ENCODE measurements at regions not wholly inside any gene's neighbourhood (a gene's known extent, or its start where the extent isn't known, plus 50 kb on each side); places are given as distances from the start of the nearest gene placed in this dataset.

DNA sequence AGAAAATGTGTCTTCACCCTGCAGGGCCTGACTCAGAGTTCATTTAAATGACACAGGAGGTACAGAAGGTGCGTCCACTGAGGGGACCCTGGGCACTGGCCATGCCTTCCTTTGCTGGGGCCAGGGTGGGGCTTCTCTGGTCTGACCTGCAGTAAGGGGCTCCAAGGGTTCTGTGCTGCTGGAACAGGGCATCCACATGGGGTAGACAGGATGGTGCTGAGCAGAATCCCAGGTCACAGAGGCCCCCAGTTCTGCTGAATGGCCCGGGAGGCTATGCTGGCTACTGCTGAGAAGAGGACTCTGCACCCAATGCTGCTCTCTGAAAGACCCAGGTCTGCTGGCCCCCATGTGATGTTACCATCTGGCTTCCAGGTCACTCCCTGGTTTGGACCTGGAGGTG, 150.4 kb upstream of the GGTLC1 start:
- DNase-seq (ENCODE audit: low read depth), result no peak

DNA sequence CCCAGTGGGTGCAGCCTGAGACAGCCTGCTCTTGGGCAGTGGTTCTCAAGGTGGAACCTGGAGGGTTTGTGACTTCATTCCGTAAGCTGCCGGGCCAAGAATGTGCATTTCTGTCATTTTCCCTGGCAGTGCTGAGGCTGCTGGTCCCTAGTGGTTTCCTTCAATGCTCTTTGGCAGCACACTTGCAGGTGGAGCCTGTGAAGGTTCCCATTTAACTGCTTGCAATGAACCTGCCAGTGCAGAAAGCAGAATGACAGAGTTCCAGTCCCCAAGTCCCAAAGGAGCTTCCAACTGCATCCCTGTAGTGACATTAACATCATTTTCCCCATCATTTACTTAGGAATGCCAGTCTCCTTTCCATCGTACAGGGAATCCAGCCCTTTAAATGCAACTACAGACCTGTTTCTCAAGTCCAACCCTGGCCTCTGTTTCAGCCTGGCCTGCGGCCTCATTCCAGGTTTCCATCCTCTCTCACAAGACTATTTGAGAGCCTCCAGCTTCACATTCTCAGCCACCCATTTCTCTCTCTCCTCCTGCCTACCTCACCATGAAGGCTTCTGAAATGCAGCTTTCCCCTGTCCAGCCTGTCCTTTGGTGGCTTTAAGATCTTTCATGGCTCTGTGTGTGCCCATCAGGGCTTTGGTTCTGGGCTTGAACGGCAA, 149.7 kb upstream of the GGTLC1 start:
- no peak for DNase-seq (ENCODE audit: low read depth)

DNA sequence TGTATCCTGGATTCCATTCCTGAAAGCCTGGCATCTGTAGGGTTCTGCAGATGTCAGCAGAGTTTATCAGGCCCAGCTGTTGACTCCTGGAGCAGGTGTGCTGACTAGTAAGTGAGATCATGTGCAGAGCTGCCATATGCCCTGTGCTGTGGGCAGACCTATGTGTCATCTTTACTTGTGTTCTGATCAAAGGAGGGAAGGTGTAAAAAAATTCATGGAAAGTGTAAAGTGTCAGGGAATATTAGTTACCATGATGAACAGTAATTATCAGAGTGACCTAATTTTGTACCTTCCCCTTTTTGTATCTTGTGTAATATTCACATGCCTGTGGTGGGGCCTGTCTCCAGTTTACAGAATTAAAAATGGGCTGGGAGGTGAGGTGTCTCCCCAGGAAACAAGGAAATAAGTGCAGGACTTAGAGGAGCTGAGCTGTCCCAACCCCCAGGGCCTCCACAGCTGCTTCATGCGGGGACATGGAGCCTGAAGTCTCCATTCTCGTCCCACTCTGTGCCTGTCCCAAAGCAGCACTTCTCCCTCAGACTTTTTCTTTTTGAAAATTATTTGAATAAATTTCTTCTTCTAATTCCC, 148.2 kb upstream of the GGTLC1 start:
- no peak for DNase-seq (ENCODE audit: low read depth)

DNA sequence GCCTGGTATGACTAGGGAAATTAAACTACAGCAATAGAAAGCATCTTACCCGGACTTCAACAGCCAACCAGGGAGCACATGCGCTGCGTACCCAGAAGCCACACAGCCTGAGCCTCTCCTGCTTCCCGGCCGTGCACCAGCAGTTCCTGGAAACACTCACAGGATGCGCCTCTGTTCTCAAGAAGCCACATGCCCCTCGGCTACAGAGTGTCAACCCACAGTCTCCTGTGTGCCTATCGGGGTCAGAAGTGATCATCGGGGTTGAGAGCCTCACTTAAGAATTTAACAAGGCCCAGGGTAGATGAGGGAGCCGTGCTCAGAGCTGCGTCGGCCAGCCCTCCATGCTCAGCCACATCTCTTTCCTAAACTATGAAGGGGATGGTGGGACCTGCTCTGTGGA, 147.2 kb upstream of the GGTLC1 start:
- DNase-seq (ENCODE audit: low read depth), result no peak

DNA sequence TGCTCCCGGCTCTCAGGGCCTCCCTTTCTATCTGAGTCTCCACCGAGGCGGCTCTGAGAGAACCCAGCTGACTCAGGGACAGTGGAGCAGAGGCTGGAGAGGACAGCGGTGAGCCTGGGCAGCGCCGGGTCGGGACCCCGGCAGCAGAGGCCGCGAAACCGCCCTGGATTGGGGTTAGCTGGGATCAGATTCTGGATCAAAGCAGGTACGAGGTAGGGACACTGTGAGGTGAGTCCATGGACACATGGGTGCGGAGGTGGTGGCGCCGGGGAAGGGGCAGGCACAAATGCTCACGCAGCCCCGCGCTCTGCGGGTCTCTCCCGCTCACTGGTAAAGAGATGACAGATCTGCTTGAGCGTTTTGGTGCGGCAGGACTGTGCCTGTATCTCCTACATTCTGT, 146.4 kb upstream of the GGTLC1 start:
- DNase-seq (ENCODE audit: low read depth), result no peak

DNA sequence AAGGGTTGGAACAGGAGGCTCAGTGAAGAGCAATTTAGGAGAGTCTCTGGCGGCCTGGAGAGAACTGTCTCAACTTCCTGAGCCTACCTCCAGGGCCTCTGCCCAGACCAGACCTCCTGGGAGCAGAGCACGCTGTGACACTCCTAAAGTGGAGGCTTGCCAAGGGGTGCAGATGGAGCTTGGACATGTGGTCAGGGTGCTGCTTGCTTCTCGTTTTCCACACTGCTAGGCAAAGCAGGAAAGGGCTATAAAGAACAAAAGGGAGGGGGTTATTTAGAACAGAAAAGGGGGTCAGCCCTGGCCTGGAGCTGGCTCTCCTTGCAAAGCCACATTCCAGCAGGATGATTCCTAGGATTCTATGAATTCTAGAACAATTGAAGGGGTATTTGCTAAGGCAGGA, 145.7 kb upstream of the GGTLC1 start:
- DNase-seq (ENCODE audit: low read depth), result peak; percentile 23

DNA sequence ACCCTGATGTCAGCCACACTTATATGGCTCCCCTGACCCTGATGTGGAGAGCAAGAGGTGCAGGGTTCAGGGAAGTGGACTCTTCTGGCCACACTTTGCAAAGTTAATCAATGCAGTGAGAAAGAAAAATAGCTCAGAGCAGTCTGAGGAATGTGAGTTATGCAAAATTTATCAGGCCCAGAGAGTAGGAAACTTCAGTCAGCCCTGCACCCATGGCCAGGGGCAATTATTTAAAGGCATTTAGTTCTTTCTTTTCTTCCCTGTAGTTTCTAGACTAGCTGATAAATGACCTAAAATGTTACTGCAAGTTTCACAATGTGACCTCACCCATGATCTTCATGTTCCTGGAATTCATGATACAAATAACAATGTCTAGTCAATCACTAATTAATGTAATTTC, 143.7 kb upstream of the GGTLC1 start:
- DNase-seq (ENCODE audit: low read depth), result peak; percentile 16

DNA sequence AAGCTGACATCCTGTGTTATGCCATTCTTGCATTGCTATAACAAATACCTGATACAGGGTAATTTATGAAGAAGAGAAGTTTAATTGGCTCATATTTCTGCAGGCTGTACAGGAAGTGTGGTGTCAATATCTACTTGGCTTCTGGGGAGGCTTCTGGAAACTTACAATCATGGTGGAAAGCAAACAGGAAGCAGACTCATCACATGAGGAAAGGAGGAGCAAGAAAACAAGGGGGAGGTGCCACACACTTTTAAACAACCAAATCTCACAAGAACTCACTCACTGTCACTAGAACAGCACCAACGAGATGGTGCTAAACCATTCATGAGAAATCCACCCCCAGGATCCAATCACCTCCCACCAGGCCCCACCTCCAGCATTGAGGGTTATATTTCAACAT, 143.1 kb upstream of the GGTLC1 start:
- no peak for DNase-seq (ENCODE audit: low read depth)

DNA sequence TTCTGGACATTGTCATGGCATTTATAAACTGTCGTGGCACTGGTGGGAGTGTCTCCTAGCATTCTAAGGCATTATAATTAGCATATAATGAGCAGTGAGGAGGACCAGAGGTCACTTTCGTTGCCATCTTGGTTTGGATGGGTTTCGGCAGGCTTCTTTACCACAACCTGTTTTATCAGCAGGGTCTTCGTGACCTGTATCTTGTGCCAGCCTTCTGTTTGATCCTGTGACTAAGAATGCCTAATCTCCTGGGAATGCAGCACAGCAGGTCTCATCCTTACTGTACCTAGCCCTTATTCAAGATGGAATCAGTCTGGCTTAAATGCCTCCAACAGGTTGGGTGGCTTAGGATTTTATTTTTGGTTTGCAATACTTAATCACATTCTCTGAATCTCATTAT, 142.7 kb upstream of the GGTLC1 start:
- no peak for DNase-seq (ENCODE audit: low read depth)

DNA sequence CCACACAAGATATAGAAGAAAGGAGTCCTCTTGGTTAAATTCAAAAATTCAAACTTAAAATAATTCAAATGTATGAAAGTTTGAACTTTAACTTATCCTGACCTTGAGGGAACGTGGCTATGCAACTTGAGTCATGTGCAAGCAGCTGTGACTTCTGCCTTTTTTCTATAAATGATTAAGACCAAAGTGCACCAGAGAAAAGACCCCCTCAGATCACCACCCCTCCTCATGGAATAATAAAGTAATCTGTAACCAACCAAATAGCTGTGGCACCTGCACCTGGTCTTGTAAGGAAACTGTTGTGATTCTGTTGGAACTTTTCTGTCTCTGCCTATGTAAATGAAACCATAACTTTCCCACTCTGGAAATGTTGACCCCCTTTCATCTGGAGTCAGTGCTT, 141.1 kb upstream of the GGTLC1 start:
- no peak for DNase-seq (ENCODE audit: low read depth)

DNA sequence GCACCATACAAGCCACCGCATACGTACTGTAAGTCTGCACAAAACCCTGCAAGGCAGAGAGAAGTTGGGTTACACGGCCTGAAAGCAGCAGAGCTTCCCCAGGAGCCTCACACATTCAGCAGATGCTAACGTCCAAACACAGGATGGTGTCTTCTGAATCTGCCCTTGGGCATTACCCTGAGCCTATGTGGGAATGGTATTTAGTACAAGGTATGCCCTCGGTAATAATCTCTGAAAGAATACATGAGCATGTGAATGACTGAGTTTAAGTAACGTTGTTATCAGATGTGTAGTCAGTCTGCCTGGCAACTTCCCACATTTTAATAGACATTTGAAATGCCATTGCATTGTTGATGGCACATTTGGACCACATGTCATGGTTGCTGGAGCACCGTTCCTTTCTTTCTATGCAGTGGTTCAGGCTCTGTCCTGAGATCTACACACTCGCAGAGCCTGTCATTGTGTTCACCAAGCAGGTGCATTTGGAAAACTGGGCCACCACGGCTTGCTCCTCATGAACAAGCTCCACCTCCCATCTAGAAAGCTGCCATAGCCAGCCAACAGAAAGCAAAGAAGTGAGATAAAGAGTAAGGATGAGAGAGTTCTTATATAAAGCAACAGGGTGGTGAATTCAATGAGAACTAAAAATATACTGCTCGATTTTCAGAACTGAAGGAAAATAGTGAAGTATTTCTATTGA, 136.5 kb upstream of the GGTLC1 start:
- DNase-seq (ENCODE audit: low read depth), result no peak

DNA sequence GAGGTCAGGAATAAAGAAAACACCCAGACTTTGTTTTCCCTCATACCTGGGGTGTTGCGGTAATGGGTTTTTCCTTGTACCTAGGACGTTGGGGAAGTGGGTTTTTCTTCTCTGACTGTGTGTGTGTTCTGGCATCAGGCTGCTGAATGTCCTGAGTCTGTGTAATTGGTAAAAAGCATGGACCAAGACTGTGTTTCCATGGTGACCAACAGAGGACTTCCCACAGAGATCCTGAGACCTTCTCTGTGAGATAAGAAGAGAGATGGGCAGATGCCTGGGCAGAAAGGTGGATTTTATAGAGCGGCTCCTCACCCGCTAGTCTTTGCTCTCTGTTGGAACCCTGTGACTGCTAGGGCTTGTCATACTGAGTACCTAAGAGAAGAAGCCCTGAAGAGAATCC, 135.4 kb upstream of the GGTLC1 start:
- DNase-seq (ENCODE audit: low read depth), result no peak

DNA sequence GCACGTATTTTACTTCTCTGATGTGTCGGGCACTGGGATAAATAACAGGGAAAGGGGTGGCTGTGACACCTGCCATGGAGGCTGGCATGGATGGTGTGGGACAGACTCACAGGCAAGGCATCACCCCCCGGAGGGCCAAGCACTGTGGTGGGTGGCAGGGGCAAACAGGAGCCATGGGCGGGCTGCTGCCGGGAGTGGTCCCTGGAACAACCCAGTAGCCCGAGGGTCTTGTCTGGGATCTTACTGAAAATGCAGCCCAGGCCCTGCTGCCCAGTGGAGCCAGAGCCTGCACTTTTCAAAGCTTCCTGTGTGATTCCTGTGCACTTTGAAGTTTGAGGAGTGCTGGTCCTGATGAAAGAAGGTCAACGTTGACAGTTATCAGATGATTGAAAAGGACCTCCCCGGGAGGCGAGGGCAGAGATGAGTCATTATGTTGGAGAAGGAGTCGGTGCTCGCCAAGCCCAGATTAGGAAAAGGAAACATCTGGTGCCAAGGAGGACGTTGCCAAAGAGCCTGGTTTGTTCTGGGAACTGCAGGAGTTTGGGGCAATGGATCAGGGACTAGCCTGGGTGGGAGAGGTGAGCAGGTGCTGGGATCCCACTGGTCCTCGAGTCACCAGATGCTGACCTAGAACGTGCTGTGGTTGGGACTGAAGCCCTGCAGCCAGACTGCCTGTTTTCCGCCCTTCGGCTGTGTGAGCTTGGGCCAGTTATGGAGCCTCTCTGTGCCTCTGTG, 130.0 kb upstream of the GGTLC1 start:
- DNase-seq (ENCODE audit: low read depth), result peak; percentile 16

DNA sequence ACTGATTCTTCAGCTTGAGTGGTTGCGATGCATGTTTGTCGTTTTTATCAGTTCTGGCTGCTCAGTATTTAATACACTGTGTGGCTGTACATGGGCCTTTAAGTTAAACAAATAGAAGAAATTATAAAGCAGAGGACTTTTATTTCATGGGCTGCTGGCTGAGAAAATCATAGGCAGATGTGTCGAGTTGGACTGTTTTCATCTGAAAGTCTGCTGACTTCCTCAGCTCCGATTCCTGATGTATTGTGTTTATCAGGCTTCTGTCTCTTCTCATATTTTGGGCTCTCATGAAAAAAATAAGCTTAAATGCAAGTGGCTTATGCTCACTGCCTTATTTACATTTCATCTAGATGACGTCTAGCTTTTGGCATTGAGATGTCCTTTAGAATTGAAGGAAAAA, 129.5 kb upstream of the GGTLC1 start:
- no peak for DNase-seq (ENCODE audit: low read depth)

DNA sequence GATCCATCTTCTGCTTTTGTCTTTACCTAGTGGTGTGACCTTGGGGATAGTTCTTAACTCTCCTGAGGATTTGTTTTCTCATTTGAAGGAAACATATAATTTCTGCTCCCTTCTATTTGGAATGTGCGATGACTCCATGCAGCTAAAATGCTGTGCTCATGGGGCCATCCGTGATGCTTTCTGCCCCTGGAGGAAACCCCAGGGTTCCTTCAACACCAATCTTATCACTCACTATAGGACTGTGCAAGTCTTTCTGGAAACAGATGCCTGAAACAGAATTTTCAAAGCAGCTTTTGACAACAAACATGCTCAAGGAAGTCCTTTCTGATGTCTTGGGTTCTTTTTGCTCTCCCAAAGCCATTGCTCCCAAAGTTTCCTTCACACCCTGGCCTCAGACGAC, 128.8 kb upstream of the GGTLC1 start:
- DNase-seq (ENCODE audit: low read depth), result peak; percentile 13

DNA sequence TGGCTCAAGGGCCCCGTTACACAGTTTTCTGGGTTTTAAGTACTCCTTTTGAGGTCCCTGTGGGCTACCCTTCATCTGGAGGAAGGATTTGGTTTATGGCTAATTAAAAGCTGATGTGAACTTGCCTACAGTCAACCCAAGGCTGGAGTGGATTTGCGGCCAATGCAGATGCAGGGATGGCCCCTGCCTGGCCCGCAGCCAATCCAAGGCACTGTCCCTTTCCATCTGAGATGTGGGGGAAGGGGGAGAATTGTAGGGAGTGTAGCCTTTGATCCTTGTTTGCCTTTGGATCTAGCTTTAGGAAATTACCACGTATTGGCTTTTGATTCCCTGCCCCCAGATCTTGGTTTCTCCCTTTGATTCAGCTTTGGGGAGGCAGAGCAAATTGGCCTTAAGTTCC, 128.0 kb upstream of the GGTLC1 start:
- no peak for DNase-seq (ENCODE audit: low read depth)

DNA sequence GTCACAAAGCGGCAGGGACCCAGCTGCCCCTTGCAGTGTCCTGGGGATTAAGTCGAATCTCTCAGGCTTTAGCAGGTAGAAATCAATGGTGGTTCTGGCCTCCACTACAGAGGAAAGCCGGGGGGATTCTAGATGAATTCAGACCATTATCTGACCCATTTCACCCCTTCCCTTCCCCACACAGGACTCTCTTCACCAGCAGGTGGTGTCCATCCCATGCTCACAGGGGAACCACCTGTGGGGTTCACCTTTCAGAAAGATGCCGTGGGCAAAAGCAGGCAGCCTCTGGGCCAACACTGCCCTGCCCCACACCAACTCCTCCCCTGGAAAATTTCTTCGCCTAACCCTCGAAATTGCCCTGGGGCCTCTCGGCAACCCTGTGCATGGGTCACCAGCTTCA, 123.8 kb upstream of the GGTLC1 start:
- no peak for DNase-seq (ENCODE audit: low read depth)

DNA sequence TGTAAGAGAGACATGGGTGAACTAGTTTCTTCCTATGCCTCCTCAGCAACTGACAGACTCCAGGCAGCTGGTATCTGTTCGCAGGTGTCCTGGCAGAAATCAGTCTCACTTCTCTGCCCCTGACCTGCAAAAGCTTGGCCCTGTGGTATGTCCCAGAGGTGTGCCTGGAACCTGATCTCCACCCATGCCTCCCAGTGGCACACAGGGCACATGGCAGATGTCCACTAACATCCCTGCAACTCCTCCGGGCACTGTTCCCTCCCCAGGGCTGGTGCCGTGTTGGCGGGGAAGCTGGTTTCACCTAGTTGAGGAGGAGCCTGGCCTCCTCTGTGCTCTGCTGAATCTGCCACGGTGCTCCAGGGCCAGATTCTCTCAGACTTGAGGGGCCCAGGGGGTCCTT, 123.3 kb upstream of the GGTLC1 start:
- no peak for DNase-seq (ENCODE audit: low read depth)

DNA sequence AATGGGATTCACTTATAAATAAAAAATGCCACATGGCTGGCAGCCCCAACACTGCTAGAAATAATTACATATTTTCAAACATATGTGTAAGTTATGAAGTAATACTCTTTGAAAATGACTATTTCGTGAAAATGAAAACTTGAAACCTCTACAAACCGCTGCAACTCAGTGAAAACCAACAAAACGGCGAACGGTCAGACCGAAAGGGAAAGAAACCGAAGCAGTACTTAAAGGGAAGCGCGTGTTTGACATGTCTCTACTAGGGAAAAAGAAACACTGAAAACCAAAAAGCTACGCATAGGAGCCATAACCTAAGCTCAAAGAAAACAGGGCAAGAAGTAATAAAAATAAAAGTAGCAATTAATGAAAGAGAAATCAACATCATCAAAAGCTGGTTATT, 121.0 kb upstream of the GGTLC1 start:
- no peak for DNase-seq (ENCODE audit: low read depth)

DNA sequence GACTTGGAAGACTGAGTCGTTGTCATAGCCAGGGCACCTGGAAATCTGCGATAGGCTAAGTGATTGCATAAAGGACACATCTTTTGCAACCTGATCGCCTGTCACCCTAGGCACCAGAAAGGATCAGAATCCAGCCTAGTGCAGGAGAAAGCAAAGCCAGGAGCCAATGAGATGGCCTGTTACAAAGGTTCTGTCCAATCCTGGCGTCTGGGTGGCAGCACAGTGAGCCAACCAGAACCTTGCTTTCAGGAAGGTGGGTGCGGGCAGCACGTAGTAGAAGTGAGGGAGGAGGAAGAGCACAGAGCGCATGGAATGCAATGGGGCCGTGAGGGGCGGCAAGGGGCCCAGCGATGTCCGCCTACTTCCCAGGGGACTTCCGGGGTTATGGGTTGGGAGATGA, 120.4 kb upstream of the GGTLC1 start:
- no peak for DNase-seq (ENCODE audit: low read depth)

DNA sequence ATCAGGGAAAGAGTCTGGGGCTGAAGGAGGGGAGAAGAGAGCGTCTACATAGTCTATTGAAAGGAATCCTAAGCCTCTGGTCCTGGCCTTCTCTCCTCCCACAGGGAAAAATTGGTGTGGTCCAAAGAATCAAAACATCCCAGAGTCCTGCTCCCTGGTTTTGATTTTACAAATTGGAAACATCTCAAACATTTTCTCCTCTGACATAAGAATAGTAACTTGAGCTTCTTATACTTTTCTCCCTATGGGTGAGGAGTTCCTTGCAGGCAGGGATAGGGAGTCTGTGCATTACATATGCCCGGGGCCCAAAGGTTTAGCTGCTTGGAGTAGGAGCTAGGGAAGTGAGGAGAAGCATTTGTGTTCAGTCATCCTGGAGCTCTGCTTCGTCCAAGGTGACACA, 120.0 kb upstream of the GGTLC1 start:
- DNase-seq (ENCODE audit: low read depth), result no peak

DNA sequence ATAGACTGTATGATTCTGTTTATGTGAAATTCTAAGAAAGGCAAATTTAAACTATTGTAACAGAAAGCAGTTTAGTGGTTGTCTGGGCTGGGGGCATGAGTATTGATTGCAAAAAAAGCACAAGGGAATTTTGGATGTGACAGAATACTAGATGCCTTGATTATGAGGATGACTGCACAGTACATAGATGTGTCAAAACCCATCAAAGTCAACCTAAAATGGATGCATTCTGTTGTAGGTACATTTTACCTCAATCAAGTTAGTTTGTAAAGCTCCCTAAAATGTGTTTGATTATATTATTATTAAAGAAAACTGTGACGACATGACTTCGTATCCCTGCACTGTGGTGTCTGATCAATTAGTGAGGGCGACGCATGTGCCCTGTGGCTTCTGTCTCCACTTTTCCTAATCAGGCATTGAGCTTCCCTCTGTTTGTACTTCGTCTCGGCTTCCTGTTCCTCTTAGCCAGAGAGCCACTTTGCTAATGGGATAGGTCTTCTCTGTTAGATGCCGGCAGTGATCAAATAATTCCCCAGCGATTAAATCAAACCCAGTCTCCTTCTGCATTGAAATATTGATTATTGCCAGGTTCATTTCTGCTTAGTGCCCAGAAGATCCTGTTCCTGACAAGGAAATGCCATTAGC, 118.3 kb upstream of the GGTLC1 start:
- DNase-seq (ENCODE audit: low read depth), result no peak

All from EH (cell line).